NT2/D1 (cell line): ENCODE measurements at regions not wholly inside any gene's neighbourhood (a gene's known extent, or its start where the extent isn't known, plus 50 kb on each side); places are given as distances from the start of the nearest gene placed in this dataset.

ENCODE experiments used
- DNase-seq: peaks from one replicate; pipeline ENCODE4 v3.0.0-alpha.2; 2011; ENCODE audit warnings: low read depth, low spot score
- H3K27me3 ChIP-seq: 2 replicates; pipeline ENCODE4 v1.6.0; 2011; ENCODE audit warnings: mild to moderate bottlenecking; ENCODE audit not compliant: insufficient read length, insufficient read depth
- H3K36me3 ChIP-seq: 2 replicates; pipeline ENCODE4 v1.6.1; 2011; ENCODE audit warnings: mild to moderate bottlenecking, low read length, mixed read lengths; ENCODE audit not compliant: insufficient read depth, insufficient read length
- H3K4me1 ChIP-seq: 2 replicates; pipeline ENCODE4 v1.5.1; 2011; ENCODE audit not compliant: insufficient read depth, insufficient read length
- H3K4me3 ChIP-seq: 2 replicates; pipeline ENCODE4 v1.5.1; 2011; ENCODE audit warnings: low read depth; ENCODE audit not compliant: insufficient read length
- H3K9ac ChIP-seq: 2 replicates; pipeline ENCODE4 v1.6.0; 2011; ENCODE audit warnings: low read depth; ENCODE audit not compliant: insufficient read length
- H3K9me3 ChIP-seq: 2 replicates; pipeline ENCODE4 v1.5.1; 2011; ENCODE audit warnings: mild to moderate bottlenecking, low read length; ENCODE audit not compliant: insufficient read depth
- SUZ12 ChIP-seq: IDR thresholded peaks from 2 replicates; pipeline ENCODE4 v1.6.1; 2011; ENCODE audit not compliant: insufficient read length, insufficient read depth; ENCODE audit errors: extremely low read depth
- YY1 ChIP-seq: IDR thresholded peaks from 2 replicates; pipeline ENCODE4 v1.6.1; 2011; ENCODE audit not compliant: insufficient read length, insufficient read depth
- ZNF274 ChIP-seq: IDR thresholded peaks from 2 replicates; pipeline ENCODE4 v1.6.1; 2011; ENCODE audit warnings: mild to moderate bottlenecking, low read depth, low read length

GRCh38 chr20:56060486-56060885 lies 55.2 kb upstream of the CBLN4 start:
- TF ChIP-seq SUZ12 (no peak), ZNF274 (no peak), YY1 (no peak)
- H3K36me3 ChIP-seq: no peaks in the 10 kb centered on the region
- no peak overlapping the region for H3K4me3 ChIP-seq
- H3K4me1 ChIP-seq: no peaks in the 10 kb centered on the region
- DNase-seq: no peak
- no peaks in the 10 kb centered on the region for H3K27me3 ChIP-seq
- no peaks in the 10 kb centered on the region for H3K9me3 ChIP-seq
- H3K9ac ChIP-seq: no peak overlapping the region

- DNase-seq: no peak
- no peaks in the 10 kb centered on the region for H3K36me3 ChIP-seq
- no peaks in the 10 kb centered on the region for H3K4me1 ChIP-seq
- H3K27me3 ChIP-seq: no peaks in the 10 kb centered on the region
- H3K4me3 ChIP-seq: no peak overlapping the region
- H3K9ac ChIP-seq: no peak overlapping the region
- TF ChIP-seq YY1: no peak
- TF ChIP-seq ZNF274: no peak
- no peak for TF ChIP-seq SUZ12
- H3K9me3 ChIP-seq: no peaks in the 10 kb centered on the region
Observed at GRCh38 chr20:56069016-56069415, 63.7 kb upstream of the CBLN4 start.

- Histone ChIP-seq H3K9me3 (no peaks in the 10 kb centered on the region), H3K4me1 (no peaks in the 10 kb centered on the region)
Observed at GRCh38 chr20:56072165-56072564, 66.8 kb upstream of the CBLN4 start.

GRCh38 chr20:56088375-56088774 lies 83.1 kb upstream of the CBLN4 start:
- H3K36me3 ChIP-seq: no peaks in the 10 kb centered on the region
- no peaks in the 10 kb centered on the region for H3K4me1 ChIP-seq
- H3K27me3 ChIP-seq: no peaks in the 10 kb centered on the region
- TF ChIP-seq ZNF274 (no peak), SUZ12 (no peak), YY1 (no peak)
- no peak overlapping the region for H3K9ac ChIP-seq
- H3K4me3 ChIP-seq: no peak overlapping the region
- no peaks in the 10 kb centered on the region for H3K9me3 ChIP-seq
- no peak for DNase-seq

More at GRCh38 chr20:56072165-56072564, 66.8 kb upstream of the CBLN4 start:
- H3K27me3 ChIP-seq: no peaks in the 10 kb centered on the region
- H3K4me3 ChIP-seq: no peak overlapping the region
- no peak for TF ChIP-seq YY1
- TF ChIP-seq ZNF274: no peak
- no peak for TF ChIP-seq SUZ12
- no peak for DNase-seq
- no peak overlapping the region for H3K9ac ChIP-seq
- no peaks in the 10 kb centered on the region for H3K36me3 ChIP-seq

GRCh38 chr20:56091628-56092234 lies 86.4 kb upstream of the CBLN4 start:
- peaks cover 14% of the 10 kb centered on the region for H3K9me3 ChIP-seq
- no peak for DNase-seq

GRCh38 chr20:56094228-56094627 lies 88.9 kb upstream of the CBLN4 start:
- H3K36me3 ChIP-seq: no peaks in the 10 kb centered on the region

More at GRCh38 chr20:56091628-56092234, 86.4 kb upstream of the CBLN4 start:
- Histone ChIP-seq H3K4me1 (no peaks in the 10 kb centered on the region), H3K4me3 (no peak overlapping the region), H3K9ac (no peak overlapping the region), H3K36me3 (no peaks in the 10 kb centered on the region), H3K27me3 (no peaks in the 10 kb centered on the region)
- TF ChIP-seq ZNF274 (no peak), YY1 (no peak), SUZ12 (no peak)

GRCh38 chr20:56098981-56099500 lies 93.7 kb upstream of the CBLN4 start:
- TF ChIP-seq YY1 (no peak), SUZ12 (no peak), ZNF274 (no peak)

More at GRCh38 chr20:56094228-56094627, 88.9 kb upstream of the CBLN4 start:
- Histone ChIP-seq H3K27me3 (no peaks in the 10 kb centered on the region), H3K9ac (no peak overlapping the region), H3K4me1 (no peaks in the 10 kb centered on the region), H3K4me3 (no peak overlapping the region), H3K9me3 (peaks cover 14% of the 10 kb centered on the region)
- no peak for DNase-seq
- TF ChIP-seq SUZ12 (no peak), YY1 (no peak), ZNF274 (no peak)

More at GRCh38 chr20:56098981-56099500, 93.7 kb upstream of the CBLN4 start:
- Histone ChIP-seq H3K4me1 (no peaks in the 10 kb centered on the region), H3K4me3 (no peak overlapping the region), H3K27me3 (no peaks in the 10 kb centered on the region), H3K9ac (no peak overlapping the region), H3K36me3 (no peaks in the 10 kb centered on the region), H3K9me3 (peaks cover 10% of the 10 kb centered on the region)
- DNase-seq: no peak
